HCT116 (cell line): ENCODE measurements at regions not wholly inside any gene's neighbourhood (a gene's known extent, or its start where the extent isn't known, plus 50 kb on each side); places are given as distances from the start of the nearest gene placed in this dataset.

Experiments used
- CTCF ChIP-seq, 3 experiments: fragments of 200-600 bp in 1 of 3; sonication (generic) in 1 of 3; IDR thresholded peaks in 2 of 3; conservative IDR thresholded peaks in 1 of 3; 2 replicates each; pipeline ENCODE4 v1.5.1; 2012 to 2017; ENCODE audit warnings: low read depth in 2 of 3, low read length in 2 of 3, antibody characterized with exemption in 1 of 3, borderline replicate concordance in 1 of 3, control low read depth in 1 of 3, mild to moderate bottlenecking in 1 of 3, mixed read lengths in 1 of 3, mixed run types in 1 of 3, moderate library complexity in 1 of 3; ENCODE audit not compliant: insufficient read depth in 1 of 3
- EZH2 ChIP-seq: fragments of 200-600 bp; sonication (generic); IDR thresholded peaks from 2 replicates; pipeline ENCODE4 v1.6.1; 2017; ENCODE audit warnings: antibody characterized with exemption, mixed run types
- MAX ChIP-seq: IDR thresholded peaks from 2 replicates; pipeline ENCODE4 v1.6.1; 2012
- POLR2A ChIP-seq: IDR thresholded peaks from 2 replicates; pipeline ENCODE4 v1.7.0; 2011; ENCODE audit warnings: borderline replicate concordance; ENCODE audit not compliant: insufficient read depth, insufficient read length; ENCODE audit errors: extremely low read depth
- TCF7L2 ChIP-seq: IDR thresholded peaks from 2 replicates; pipeline ENCODE4 v1.7.0; 2011; ENCODE audit warnings: borderline replicate concordance, inconsistent platforms; ENCODE audit not compliant: insufficient read depth, insufficient read length; ENCODE audit errors: extremely low read depth

- no peak for TF ChIP-seq CTCF (IDR thresholded peaks at IDR 0.05 in 2 of 3, conservative IDR thresholded peaks at IDR 0.05 in 1 of 3; ENCODE audit: borderline replicate concordance in 1 of 3, insufficient read depth in 1 of 3, low read depth in 2 of 3, low read length in 2 of 3)
- TF ChIP-seq EZH2: no peak
- no peak for TF ChIP-seq POLR2A
- TF ChIP-seq MAX: no peak
- TF ChIP-seq TCF7L2: no peak
Observed at GRCh38 chr19:30897034-30897433, 452.2 kb downstream of the TSHZ3 start.
